ENCODE measurements at regions not wholly inside any gene's neighbourhood (a gene's known extent, or its start where the extent isn't known, plus 50 kb on each side); places are given as distances from the start of the nearest gene placed in this dataset.

GRCh38 chr1:55277377-55278130, 62.4 kb upstream of the USP24 start:
- TF ChIP-seq CTCF (IDR thresholded peaks at IDR 0.05; ENCODE audit: insufficient read depth, low read length) (peak; percentile 88), REST (IDR thresholded peaks at IDR 0.05; ENCODE audit: insufficient replicate concordance, low read depth) (no peak), SPI1 (IDR thresholded peaks at IDR 0.05; ENCODE audit: borderline replicate concordance, low read depth) (no peak)
- no peaks in the 10 kb centered on the region for H3K27me3 ChIP-seq (ENCODE audit: insufficient read depth, poor library complexity, severe bottlenecking)
- no peak overlapping the region for H3K27ac ChIP-seq (replicated peaks)
- H3K4me3 ChIP-seq (replicated peaks; ENCODE audit: insufficient read depth, low read length): no peak overlapping the region
- DNase-seq (ENCODE audit: low read depth in 1 of 2, low spot score in 1 of 2): peak; percentile 42 to 76

GRCh38 chr1:55276671-55277376, 61.7 kb upstream of the USP24 start:
- TF ChIP-seq CTCF (IDR thresholded peaks at IDR 0.05; ENCODE audit: insufficient read depth, low read length) (no peak), SPI1 (IDR thresholded peaks at IDR 0.05; ENCODE audit: borderline replicate concordance, low read depth) (no peak), GABPA (IDR thresholded peaks at IDR 0.05; ENCODE audit: low read depth) (no peak), POLR2AphosphoS5 (IDR thresholded peaks at IDR 0.05; ENCODE audit: low read depth) (no peak), REST (IDR thresholded peaks at IDR 0.05; ENCODE audit: insufficient replicate concordance, low read depth) (no peak)
- no peak for DNase-seq (ENCODE audit: low read depth in 1 of 2, low spot score in 1 of 2)
- H3K27me3 ChIP-seq (ENCODE audit: insufficient read depth, poor library complexity, severe bottlenecking): no peaks in the 10 kb centered on the region
- H3K27ac ChIP-seq (replicated peaks): no peak overlapping the region
- no peak overlapping the region for H3K4me3 ChIP-seq (replicated peaks; ENCODE audit: insufficient read depth, low read length)

GRCh38 chr1:55275941-55276341, 60.8 kb upstream of the USP24 start:
- no peak for TF ChIP-seq POLR2AphosphoS5 (IDR thresholded peaks at IDR 0.05; ENCODE audit: low read depth)
- no peak for TF ChIP-seq SPI1 (IDR thresholded peaks at IDR 0.05; ENCODE audit: borderline replicate concordance, low read depth)
- no peak for TF ChIP-seq CTCF (IDR thresholded peaks at IDR 0.05; ENCODE audit: insufficient read depth, low read length)
- TF ChIP-seq REST (IDR thresholded peaks at IDR 0.05; ENCODE audit: insufficient replicate concordance, low read depth): no peak
- no peak for TF ChIP-seq GABPA (IDR thresholded peaks at IDR 0.05; ENCODE audit: low read depth)
- Histone ChIP-seq H3K27me3 (ENCODE audit: insufficient read depth, poor library complexity, severe bottlenecking) (no peaks in the 10 kb centered on the region), H3K27ac (replicated peaks) (no peak overlapping the region), H3K4me3 (replicated peaks; ENCODE audit: insufficient read depth, low read length) (no peak overlapping the region)
- no peak for DNase-seq (ENCODE audit: low read depth in 1 of 2, low spot score in 1 of 2)
